ENCODE measurements at regions not wholly inside any gene's neighbourhood (a gene's known extent, or its start where the extent isn't known, plus 50 kb on each side); places are given as distances from the start of the nearest gene placed in this dataset.
"Not testable (repeated sequence)": the region's sequence is repeated elsewhere in the genome, so short reads cannot be mapped to it uniquely, and the experiment has no call there.

DNA sequence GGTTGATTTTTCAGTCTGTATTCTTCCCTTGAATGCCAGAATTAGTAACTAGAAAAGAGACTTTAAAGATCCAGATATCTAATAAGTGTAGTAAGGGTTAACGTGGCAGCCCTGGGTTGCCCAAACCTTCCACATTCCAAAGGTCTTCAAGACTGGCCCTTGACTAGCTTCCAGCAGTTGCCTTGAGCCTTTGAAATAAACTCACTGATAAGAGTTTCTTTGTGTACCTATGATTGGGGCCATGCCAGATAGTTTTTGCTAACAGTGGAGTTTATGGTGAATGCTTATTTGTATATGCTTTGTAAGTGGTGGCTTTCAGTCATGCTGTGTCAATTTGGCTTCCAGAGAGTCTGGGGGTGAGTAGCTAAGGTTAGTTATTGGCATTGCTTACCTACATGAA is 722.3 kb downstream of the RNF144A start:
- Histone ChIP-seq H3K9me3 (peaks cover 0 to 12% (median 10%) of the 10 kb centered on the region in 4 donors), H3K36me3 (no peaks in the 10 kb centered on the region), H3K4me3 (no peak overlapping the region), H3K4me1 (peaks cover 0 to 7% (median 3%) of the 10 kb centered on the region in 4 donors), H3K27ac (no peak overlapping the region), H3K27me3 (no peaks in the 10 kb centered on the region)
- intact Hi-C loops (cut with DNase I; ENCODE audit: low total_unique reads), result no loop called here
- TF ChIP-seq, protein P1, sequence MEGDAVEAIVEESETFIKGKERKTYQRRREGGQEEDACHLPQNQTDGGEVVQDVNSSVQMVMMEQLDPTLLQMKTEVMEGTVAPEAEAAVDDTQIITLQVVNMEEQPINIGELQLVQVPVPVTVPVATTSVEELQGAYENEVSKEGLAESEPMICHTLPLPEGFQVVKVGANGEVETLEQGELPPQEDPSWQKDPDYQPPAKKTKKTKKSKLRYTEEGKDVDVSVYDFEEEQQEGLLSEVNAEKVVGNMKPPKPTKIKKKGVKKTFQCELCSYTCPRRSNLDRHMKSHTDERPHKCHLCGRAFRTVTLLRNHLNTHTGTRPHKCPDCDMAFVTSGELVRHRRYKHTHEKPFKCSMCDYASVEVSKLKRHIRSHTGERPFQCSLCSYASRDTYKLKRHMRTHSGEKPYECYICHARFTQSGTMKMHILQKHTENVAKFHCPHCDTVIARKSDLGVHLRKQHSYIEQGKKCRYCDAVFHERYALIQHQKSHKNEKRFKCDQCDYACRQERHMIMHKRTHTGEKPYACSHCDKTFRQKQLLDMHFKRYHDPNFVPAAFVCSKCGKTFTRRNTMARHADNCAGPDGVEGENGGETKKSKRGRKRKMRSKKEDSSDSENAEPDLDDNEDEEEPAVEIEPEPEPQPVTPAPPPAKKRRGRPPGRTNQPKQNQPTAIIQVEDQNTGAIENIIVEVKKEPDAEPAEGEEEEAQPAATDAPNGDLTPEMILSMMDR (IDR thresholded peaks at IDR 0.05), result no peak
- no peak for TF ChIP-seq POLR2A (IDR thresholded peaks at IDR 0.05)
- peak in 1 of 3 donors; percentile 52 for TF ChIP-seq POLR2AphosphoS5 (IDR thresholded peaks at IDR 0.05)
- no peak for TF ChIP-seq EP300 (IDR thresholded peaks at IDR 0.05)
- WGBS, 5 donors, result 28 to 46% (median 35%) methylated on average over 1 of the region's 1 CpG
- peak; percentile 48 to 67 for DNase-seq

DNA sequence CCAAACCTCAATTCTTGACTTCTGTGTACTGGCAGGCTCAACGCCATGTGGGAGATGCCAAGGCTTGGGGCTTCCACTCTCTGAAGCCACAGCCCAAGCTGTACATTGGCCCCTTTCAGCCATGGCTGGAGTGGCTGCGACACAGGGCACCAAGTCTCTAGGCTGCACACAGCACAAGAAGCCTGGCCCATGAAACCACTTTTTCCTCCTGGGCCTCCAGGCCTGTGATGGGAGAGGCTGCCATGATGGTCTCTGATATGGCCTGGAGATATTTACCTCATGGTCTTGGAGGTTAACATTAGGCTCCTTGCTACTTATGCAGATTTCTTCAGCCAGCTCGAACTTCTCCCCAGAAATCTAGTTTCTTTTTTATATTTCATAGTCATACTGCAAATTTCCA is 724.1 kb downstream of the RNF144A start:
- H3K4me1 ChIP-seq; DNase-seq; H3K4me3 ChIP-seq; H3K27me3 ChIP-seq; intact Hi-C loops (cut with DNase I; ENCODE audit: low total_unique reads); H3K36me3 ChIP-seq; H3K27ac ChIP-seq: not testable (repeated sequence)
- peaks cover 0 to 12% (median 10%) of the 10 kb centered on the region in 4 donors for H3K9me3 ChIP-seq
- WGBS, 5 donors, result 77 to 96% (median 93%) methylated on average over 3 of the region's 3 CpGs

DNA sequence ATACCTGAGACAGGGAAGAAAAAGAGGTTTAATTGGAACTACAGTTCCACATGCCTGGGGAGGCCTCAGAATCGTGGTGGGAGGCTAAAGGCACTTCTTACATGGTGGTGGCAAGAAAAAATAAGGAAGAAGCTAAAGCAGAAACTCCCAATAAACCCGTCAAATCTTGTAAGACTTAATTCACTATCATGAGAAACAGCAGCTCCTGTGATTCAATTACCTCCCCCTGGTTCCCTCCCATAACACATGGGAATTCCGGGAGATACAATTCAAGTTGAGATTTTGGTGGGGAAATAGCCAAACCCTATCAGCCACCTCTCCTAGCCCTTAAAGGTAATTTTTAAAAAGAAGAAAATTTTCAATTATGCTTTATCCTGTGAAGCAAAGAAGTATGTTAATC is 728.8 kb downstream of the RNF144A start:
- Histone ChIP-seq H3K9me3 (peaks cover 0 to 8% (median 6%) of the 10 kb centered on the region in 4 donors), H3K36me3 (no peaks in the 10 kb centered on the region), H3K27ac (no peak overlapping the region), H3K4me1 (no peaks in the 10 kb centered on the region), H3K4me3 (no peak overlapping the region), H3K27me3 (no peaks in the 10 kb centered on the region)
- WGBS, 5 donors, result 77 to 84% (median 80%) methylated on average over 3 of the region's 3 CpGs
- intact Hi-C loops (cut with DNase I; ENCODE audit: low total_unique reads), result no loop called here
- DNase-seq, result peak in 1 of 2 donors; percentile 20
- TF ChIP-seq, protein P1 (IDR thresholded peaks at IDR 0.05), result no peak
- no peak for TF ChIP-seq POLR2AphosphoS5 (IDR thresholded peaks at IDR 0.05)
- TF ChIP-seq POLR2A (IDR thresholded peaks at IDR 0.05), result no peak
- TF ChIP-seq EP300 (IDR thresholded peaks at IDR 0.05), result no peak

DNA sequence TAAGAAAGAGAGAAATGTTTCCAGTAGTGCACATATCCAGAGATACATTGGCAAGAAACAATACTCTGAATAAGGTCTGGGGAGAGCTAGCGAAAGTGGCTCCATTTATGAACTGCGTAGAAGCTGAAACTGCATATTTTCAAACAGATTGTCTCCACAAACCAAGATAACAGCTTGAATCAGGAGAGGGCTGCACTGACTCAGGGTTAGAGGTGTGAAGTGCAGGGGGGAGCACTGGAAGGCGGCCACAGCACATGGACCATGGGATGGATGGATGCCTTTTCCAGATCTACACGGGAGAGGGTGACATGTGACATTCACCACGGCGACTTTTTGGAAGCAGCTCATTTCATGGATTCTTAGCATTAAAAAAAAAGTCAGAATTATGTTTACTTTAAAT is 729.4 kb downstream of the RNF144A start:
- Histone ChIP-seq H3K27ac (no peak overlapping the region), H3K4me3 (no peak overlapping the region), H3K9me3 (peaks cover 0 to 2% (median under 1%) of the 10 kb centered on the region in 4 donors), H3K36me3 (no peaks in the 10 kb centered on the region), H3K4me1 (no peaks in the 10 kb centered on the region), H3K27me3 (no peaks in the 10 kb centered on the region)
- TF ChIP-seq EP300 (IDR thresholded peaks at IDR 0.05) (no peak), POLR2AphosphoS5 (IDR thresholded peaks at IDR 0.05) (no peak), POLR2A (IDR thresholded peaks at IDR 0.05) (no peak)
- TF ChIP-seq, protein P1 (IDR thresholded peaks at IDR 0.05), result no peak
- no peak for DNase-seq
- intact Hi-C loops (cut with DNase I; ENCODE audit: low total_unique reads), result no loop called here
- WGBS, 5 donors, result 73 to 85% (median 82%) methylated on average over 6 of the region's 6 CpGs

DNA sequence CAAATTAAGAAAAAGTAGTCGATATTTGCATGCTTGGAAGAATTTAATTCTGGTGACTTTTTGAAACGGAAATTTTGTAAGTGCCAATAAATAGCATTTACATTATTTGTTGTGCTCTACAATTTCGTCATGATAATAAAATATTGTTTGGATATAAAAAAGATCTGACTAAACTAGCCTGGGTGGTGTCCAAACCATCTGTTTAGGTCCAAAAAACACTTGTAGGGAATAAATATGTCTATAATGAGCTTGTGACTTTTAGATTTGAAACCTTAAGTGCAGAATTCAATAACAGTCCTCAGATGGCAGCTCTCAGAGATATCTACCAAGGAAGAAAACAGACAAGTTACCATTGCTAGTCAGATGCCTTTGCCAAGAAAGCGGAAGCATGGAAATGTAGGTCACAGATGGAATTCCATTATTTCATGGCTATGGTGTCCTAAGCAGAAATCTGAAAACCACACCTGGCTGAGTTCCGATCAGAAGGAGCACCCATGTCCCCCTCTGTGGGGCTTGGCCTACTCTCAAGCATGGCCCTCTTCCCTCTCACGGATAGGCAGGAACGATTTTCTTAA is 731.1 kb downstream of the RNF144A start:
- H3K36me3 ChIP-seq, result no peaks in the 10 kb centered on the region
- H3K9me3 ChIP-seq, result peaks cover 0 to 5% (median 3%) of the 10 kb centered on the region in 4 donors
- TF ChIP-seq EP300 (IDR thresholded peaks at IDR 0.05) (no peak), POLR2A (IDR thresholded peaks at IDR 0.05) (no peak), POLR2AphosphoS5 (IDR thresholded peaks at IDR 0.05) (no peak)
- TF ChIP-seq, protein P1 (IDR thresholded peaks at IDR 0.05), result no peak
- H3K4me1 ChIP-seq, result no peaks in the 10 kb centered on the region
- no peak overlapping the region for H3K27ac ChIP-seq
- DNase-seq, result no peak
- WGBS, 5 donors, result 75 to 82% (median 81%) methylated on average over 7 of the region's 7 CpGs
- intact Hi-C loops (cut with DNase I; ENCODE audit: low total_unique reads), result no loop called here
- no peak overlapping the region for H3K4me3 ChIP-seq
- H3K27me3 ChIP-seq, result no peaks in the 10 kb centered on the region
